K562 (cell line): ENCODE measurements at regions not wholly inside any gene's neighbourhood (a gene's known extent, or its start where the extent isn't known, plus 50 kb on each side); places are given as distances from the start of the nearest gene placed in this dataset.

Experiments
- ATAC-seq: fragments of 200-7000 bp; cut with Tn5 transposase; 3 replicates; pipeline ENCODE4 v1.9.1; 2020; ENCODE audit warnings: moderate library complexity
- BruUV-seq: library from RNA; stranded (reverse); fragments of 400-500 nt; replicated peaks from 2 replicates; lab custom pipeline; 2021; lab: Mats Ljungman, UMichigan
- CTCF ChIA-PET: fragments of 300-600 bp; formaldehyde crosslinking; extraction: SDS; loops from one replicate; lab custom pipeline; 2021; ENCODE audit warnings: low intra/inter-chr PET ratio; lab: Yijun Ruan, JAX
- POLR2A ChIA-PET: fragments of 300-600, 350-650 bp; sonication (Branson Sonifier 250); formaldehyde crosslinking; extraction: SDS; loops from one replicate; lab custom pipeline; 2021; ENCODE audit warnings: antibody characterized with exemption, inconsistent platforms; lab: Yijun Ruan, JAX
- DNase-seq, 4 experiments: peaks; one replicate each; pipeline versions ENCODE4 v3.0.0 to v3.0.0-alpha.2; 2011 to 2018; ENCODE audit warnings: low spot score in 3 of 4, mixed read lengths in 3 of 4; ENCODE audit errors: extremely low read depth in 1 of 4
- FAIRE-seq: peaks from 2 replicates; lab custom pipeline; 2011; peaks lifted over from hg19 to GRCh38; lab: Jason Lieb, UNC
- H2AFZ ChIP-seq: 2 replicates; pipeline ENCODE4 v1.6.0; 2011; ENCODE audit warnings: low read depth, low read length, control low read depth, inconsistent platforms
- H3K27ac ChIP-seq: fragments of 200-600 bp; 3 replicates; pipeline ENCODE4 v1.8.0; 2011; ENCODE audit warnings: low read depth, mild to moderate bottlenecking, control low read depth, inconsistent platforms, low read length, moderate library complexity, mixed read lengths; ENCODE audit errors: extremely low read depth
- H3K27me3 ChIP-seq, 2 experiments: fragments of 300-600 bp in 1 of 2; 2 replicates in 1 of 2; 3 replicates in 1 of 2; pipeline versions ENCODE4 v1.6.0 to v1.8.0; 2011; ENCODE audit warnings: inconsistent platforms in 2 of 2, low read length in 2 of 2, mild to moderate bottlenecking in 1 of 2, mixed read lengths in 1 of 2, moderate library complexity in 1 of 2; ENCODE audit not compliant: control insufficient read depth in 2 of 2, insufficient read depth in 2 of 2
- H3K36me3 ChIP-seq: fragments of 300-600 bp; 3 replicates; pipeline ENCODE4 v1.8.0; 2011; ENCODE audit warnings: mild to moderate bottlenecking, low read length, inconsistent platforms; ENCODE audit not compliant: control insufficient read depth, insufficient read depth
- H3K4me1 ChIP-seq, 2 experiments: fragments of 200-600 bp in 1 of 2; replicated peaks in 1 of 2; 2 replicates in 1 of 2; 3 replicates in 1 of 2; pipeline versions ENCODE4 v1.5.1 to v1.8.0; 2011; ENCODE audit warnings: inconsistent platforms in 2 of 2, low read length in 2 of 2, mild to moderate bottlenecking in 1 of 2, mixed read lengths in 1 of 2, moderate library complexity in 1 of 2; ENCODE audit not compliant: control insufficient read depth in 2 of 2, insufficient read depth in 2 of 2
- H3K4me2 ChIP-seq: 2 replicates; pipeline ENCODE4 v1.6.1; 2011; ENCODE audit warnings: low read length, control low read depth, inconsistent platforms, mixed read lengths; ENCODE audit not compliant: insufficient read depth
- H3K4me3 ChIP-seq: fragments of 200-600 bp; sonication (generic), shearing (Covaris generic); 2 replicates; pipeline ENCODE4 v1.5.1; 2016; ENCODE audit warnings: control low read depth, inconsistent platforms
- H3K79me2 ChIP-seq: fragments of 200-600 bp; 3 replicates; pipeline ENCODE4 v1.8.0; 2011; ENCODE audit warnings: low read length, inconsistent platforms; ENCODE audit not compliant: control insufficient read depth, insufficient read depth
- H3K9ac ChIP-seq, 2 experiments: 2 replicates each; pipeline versions ENCODE4 v1.6.0 to v1.6.1; 2011; ENCODE audit warnings: low read depth in 2 of 2, low read length in 2 of 2, control low read depth in 1 of 2, inconsistent platforms in 1 of 2, mild to moderate bottlenecking in 1 of 2, mixed read lengths in 1 of 2; ENCODE audit not compliant: insufficient read depth in 1 of 2
- H3K9me1 ChIP-seq: one replicate; pipeline ENCODE4 v1.6.0; 2011; ENCODE audit warnings: inconsistent platforms, mild to moderate bottlenecking, low read length, moderate library complexity; ENCODE audit not compliant: control insufficient read depth, insufficient read depth
- H3K9me3 ChIP-seq: replicated peaks from 2 replicates; pipeline ENCODE4 v1.5.1; 2011; ENCODE audit warnings: low read depth, low read length, inconsistent platforms; ENCODE audit not compliant: control insufficient read depth, insufficient read depth
- H4K20me1 ChIP-seq: replicated peaks from 2 replicates; pipeline ENCODE4 v1.6.1; 2011; ENCODE audit warnings: low read length, inconsistent platforms, mixed read lengths; ENCODE audit not compliant: control insufficient read depth, insufficient read depth
- CC2D1A ChIP-seq: fragments of 450-650 bp; IDR thresholded peaks from 2 replicates; pipeline ENCODE4 v1.6.1; 2017; ENCODE audit warnings: mild to moderate bottlenecking
- MECOM ChIP-seq: fragments of 250-450 bp; sonication (Bioruptor Pico); IDR thresholded peaks from 2 replicates; pipeline ENCODE4 v1.8.0; 2022; ENCODE audit warnings: inconsistent platforms
- SREBF2 ChIP-seq: sonication (generic); formaldehyde crosslinking; IDR thresholded peaks from 2 replicates; pipeline ENCODE4 v1.4.0; 2020; ENCODE audit warnings: mild to moderate bottlenecking, missing genetic modification reagents
- ZNF408 ChIP-seq: fragments of 250-450 bp; sonication (Bioruptor Pico); IDR thresholded peaks from 2 replicates; pipeline ENCODE4 v1.4.0; 2020; ENCODE audit warnings: low read depth, mild to moderate bottlenecking, moderate library complexity
- WGBS: fragments of 100-300 bp; shearing (Covaris generic); methylation state at CpG from one replicate; pipeline ENCODE4 v1.1.6; 2016; ENCODE audit warnings: low coverage, mixed read lengths; ENCODE audit not compliant: insufficient coverage; ENCODE audit errors: missing lambda C conversion rate; 5-methylcytosine and 5-hydroxymethylcytosine counted together
- in situ Hi-C: fragments of 300-500 bp; cut with MboI; formaldehyde crosslinking; loops from 4 replicates; pipeline ENCODE4 v1.15.0; 2018; ENCODE audit warnings: inconsistent platforms, mixed read lengths
- intact Hi-C: fragments of 100-400 bp; cut with micrococcal nuclease; formaldehyde crosslinking; loops from 2 replicates; pipeline ENCODE4 v1.14.2; 2022
- TF ChIP-seq, protein P1 (sequence below): fragments of 450-650 bp; IDR thresholded peaks from 2 replicates; pipeline ENCODE4 v1.6.1; 2016; ENCODE audit warnings: mild to moderate bottlenecking
- TF ChIP-seq, protein P2 (sequence below): fragments of 450-650 bp; IDR thresholded peaks from 2 replicates; pipeline ENCODE4 v1.6.1; 2014; ENCODE audit warnings: low read depth, mild to moderate bottlenecking, moderate library complexity, borderline replicate concordance
- TF ChIP-seq, protein P3 (sequence below): fragments of 250-450 bp; sonication (Bioruptor Pico); IDR thresholded peaks from 2 replicates; pipeline ENCODE4 v1.5.1; 2021; ENCODE audit warnings: mild to moderate bottlenecking
- TF ChIP-seq, protein P4 (sequence below): IDR thresholded peaks from 3 replicates; pipeline ENCODE4 v1.6.1; 2011; ENCODE audit warnings: borderline replicate concordance, mild to moderate bottlenecking; ENCODE audit not compliant: insufficient read length, insufficient read depth

DNA sequence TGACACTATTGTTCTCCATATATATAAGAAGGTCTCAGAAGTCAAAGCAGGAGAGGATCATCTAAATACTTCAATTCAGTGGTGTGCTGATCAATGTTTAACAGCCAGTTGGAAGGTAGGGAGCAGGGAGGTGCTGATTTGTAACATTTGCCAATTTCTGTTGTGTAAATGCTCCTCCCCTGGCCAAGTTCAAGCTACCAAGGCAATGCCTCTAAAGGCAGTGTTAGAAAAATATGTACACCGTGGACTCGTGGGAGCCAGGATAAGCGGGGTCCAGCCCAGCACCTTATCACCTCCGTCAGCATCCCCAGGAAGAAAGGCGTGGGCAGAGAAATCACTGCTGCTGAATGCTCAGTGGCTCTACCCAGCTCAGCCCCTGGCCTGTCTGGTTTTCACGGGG lies 75.3 kb upstream of the COX10 start:
- H3K4me1 ChIP-seq: no peaks in the 10 kb centered on the region
- POLR2A ChIA-PET: interaction anchor here (1.2 kb wide), 1 partner anchor 10 kb away, joined by 3 read pairs; no protein-coding TSS in a partner anchor
- H3K9me3 ChIP-seq: no peaks in the 10 kb centered on the region
- H3K36me3 ChIP-seq: no peaks in the 10 kb centered on the region
- CTCF ChIA-PET: no interaction called here
- ATAC-seq: no peak
- H3K9ac ChIP-seq: no peak overlapping the region
- H3K4me3 ChIP-seq: no peak overlapping the region
- BruUV-seq: no TSS peak
- intact Hi-C loops (no loop called here), in situ Hi-C loops (no loop called here)
- no peaks in the 10 kb centered on the region for H3K79me2 ChIP-seq
- FAIRE-seq: no peak
- DNase-seq: no peak
- H4K20me1 ChIP-seq: no peaks in the 10 kb centered on the region; the same call in 1 of the 2 replicates
- no peaks in the 10 kb centered on the region; a peak in 2 of 5 replicates for H3K27me3 ChIP-seq
- 0% methylated on average over 5 of the region's 6 CpGs for WGBS
- TF ChIP-seq MECOM (CRISPR knock-in tag) (no peak), CC2D1A (no peak), ZNF408 (CRISPR knock-in tag) (no peak), SREBF2 (CRISPR knock-in tag) (no peak)
- TF ChIP-seq, protein P1, sequence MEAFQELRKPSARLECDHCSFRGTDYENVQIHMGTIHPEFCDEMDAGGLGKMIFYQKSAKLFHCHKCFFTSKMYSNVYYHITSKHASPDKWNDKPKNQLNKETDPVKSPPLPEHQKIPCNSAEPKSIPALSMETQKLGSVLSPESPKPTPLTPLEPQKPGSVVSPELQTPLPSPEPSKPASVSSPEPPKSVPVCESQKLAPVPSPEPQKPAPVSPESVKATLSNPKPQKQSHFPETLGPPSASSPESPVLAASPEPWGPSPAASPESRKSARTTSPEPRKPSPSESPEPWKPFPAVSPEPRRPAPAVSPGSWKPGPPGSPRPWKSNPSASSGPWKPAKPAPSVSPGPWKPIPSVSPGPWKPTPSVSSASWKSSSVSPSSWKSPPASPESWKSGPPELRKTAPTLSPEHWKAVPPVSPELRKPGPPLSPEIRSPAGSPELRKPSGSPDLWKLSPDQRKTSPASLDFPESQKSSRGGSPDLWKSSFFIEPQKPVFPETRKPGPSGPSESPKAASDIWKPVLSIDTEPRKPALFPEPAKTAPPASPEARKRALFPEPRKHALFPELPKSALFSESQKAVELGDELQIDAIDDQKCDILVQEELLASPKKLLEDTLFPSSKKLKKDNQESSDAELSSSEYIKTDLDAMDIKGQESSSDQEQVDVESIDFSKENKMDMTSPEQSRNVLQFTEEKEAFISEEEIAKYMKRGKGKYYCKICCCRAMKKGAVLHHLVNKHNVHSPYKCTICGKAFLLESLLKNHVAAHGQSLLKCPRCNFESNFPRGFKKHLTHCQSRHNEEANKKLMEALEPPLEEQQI: no peak
- TF ChIP-seq, protein P2, sequence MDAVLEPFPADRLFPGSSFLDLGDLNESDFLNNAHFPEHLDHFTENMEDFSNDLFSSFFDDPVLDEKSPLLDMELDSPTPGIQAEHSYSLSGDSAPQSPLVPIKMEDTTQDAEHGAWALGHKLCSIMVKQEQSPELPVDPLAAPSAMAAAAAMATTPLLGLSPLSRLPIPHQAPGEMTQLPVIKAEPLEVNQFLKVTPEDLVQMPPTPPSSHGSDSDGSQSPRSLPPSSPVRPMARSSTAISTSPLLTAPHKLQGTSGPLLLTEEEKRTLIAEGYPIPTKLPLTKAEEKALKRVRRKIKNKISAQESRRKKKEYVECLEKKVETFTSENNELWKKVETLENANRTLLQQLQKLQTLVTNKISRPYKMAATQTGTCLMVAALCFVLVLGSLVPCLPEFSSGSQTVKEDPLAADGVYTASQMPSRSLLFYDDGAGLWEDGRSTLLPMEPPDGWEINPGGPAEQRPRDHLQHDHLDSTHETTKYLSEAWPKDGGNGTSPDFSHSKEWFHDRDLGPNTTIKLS: no peak
- TF ChIP-seq, protein P3, sequence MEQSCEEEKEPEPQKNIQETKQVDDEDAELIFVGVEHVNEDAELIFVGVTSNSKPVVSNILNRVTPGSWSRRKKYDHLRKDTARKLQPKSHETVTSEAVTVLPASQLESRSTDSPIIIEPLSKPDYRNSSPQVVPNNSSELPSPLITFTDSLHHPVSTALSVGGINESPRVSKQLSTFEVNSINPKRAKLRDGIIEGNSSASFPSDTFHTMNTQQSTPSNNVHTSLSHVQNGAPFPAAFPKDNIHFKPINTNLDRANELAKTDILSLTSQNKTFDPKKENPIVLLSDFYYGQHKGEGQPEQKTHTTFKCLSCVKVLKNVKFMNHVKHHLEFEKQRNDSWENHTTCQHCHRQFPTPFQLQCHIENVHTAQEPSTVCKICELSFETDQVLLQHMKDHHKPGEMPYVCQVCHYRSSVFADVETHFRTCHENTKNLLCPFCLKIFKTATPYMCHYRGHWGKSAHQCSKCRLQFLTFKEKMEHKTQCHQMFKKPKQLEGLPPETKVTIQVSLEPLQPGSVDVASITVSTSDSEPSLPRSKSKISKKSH (CRISPR knock-in tag): no peak
- TF ChIP-seq, protein P4, sequence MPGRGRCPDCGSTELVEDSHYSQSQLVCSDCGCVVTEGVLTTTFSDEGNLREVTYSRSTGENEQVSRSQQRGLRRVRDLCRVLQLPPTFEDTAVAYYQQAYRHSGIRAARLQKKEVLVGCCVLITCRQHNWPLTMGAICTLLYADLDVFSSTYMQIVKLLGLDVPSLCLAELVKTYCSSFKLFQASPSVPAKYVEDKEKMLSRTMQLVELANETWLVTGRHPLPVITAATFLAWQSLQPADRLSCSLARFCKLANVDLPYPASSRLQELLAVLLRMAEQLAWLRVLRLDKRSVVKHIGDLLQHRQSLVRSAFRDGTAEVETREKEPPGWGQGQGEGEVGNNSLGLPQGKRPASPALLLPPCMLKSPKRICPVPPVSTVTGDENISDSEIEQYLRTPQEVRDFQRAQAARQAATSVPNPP: no peak
- no peak overlapping the region for H3K27ac ChIP-seq
- H3K4me2 ChIP-seq: no peak overlapping the region
- no peaks in the 10 kb centered on the region for H3K9me1 ChIP-seq
- no peak overlapping the region for H2AFZ ChIP-seq
